CD4-positive, alpha-beta T cell treated with Interleukin-15 for 4 hours (primary cell): ENCODE measurements at regions not wholly inside any gene's neighbourhood (a gene's known extent, or its start where the extent isn't known, plus 50 kb on each side); places are given as distances from the start of the nearest gene placed in this dataset.

ENCODE experiments used
- DNase-seq: peaks from one replicate; pipeline ENCODE4 v3.0.0-alpha.2; 2020; ENCODE audit warnings: low spot score

DNA sequence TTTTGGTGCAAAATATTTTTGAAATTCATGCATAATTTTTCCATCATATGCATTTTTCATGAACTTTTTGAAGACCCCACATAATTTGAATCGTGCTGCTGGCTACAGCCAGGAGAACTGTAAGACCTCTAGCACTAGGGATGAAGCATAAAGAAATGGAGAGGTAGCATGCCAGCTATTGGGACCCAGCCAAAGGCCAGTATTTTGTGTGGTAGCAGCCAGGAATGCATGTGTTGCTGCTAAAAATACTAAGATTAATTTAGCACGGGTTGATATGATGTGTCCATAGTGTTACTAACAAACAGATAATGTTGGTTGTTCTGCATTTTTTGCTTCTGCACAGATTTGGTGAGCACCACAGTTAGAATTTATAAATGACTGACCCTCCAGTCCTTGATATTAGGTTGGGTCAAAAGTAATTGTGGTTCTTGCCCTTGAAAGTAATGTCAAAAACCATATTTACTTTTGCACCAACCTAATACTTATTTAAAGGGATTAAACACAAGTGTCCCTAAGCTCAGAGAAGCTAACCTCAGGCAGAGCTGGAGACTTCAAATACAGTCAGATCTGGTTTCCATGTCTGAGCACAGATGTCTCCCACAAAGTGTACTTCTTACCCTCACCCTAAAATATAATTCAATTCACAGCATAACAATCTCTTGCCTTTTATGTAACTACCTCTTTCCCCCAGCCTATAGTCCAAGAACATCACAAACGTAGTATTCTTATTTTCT is 54.1 kb upstream of the NPSR1 start:
- no peak for DNase-seq
